DND-41 (cell line): ENCODE measurements at regions not wholly inside any gene's neighbourhood (a gene's known extent, or its start where the extent isn't known, plus 50 kb on each side); places are given as distances from the start of the nearest gene placed in this dataset.

Experiments
- ATAC-seq: fragments of 200-7000 bp; cut with Tn5 transposase; 3 replicates; pipeline ENCODE4 v1.9.1; 2021; ENCODE audit warnings: low read depth; ENCODE audit not compliant: insufficient read depth
- DNase-seq: peaks from one replicate; pipeline ENCODE4 v3.0.0-alpha.2; 2020
- H2AFZ ChIP-seq: 2 replicates; pipeline ENCODE4 v1.6.0; 2012; ENCODE audit warnings: low read depth, low read length
- H3K27ac ChIP-seq: 2 replicates; pipeline ENCODE4 v1.5.1; 2012; ENCODE audit warnings: low read length, inconsistent platforms
- H3K27me3 ChIP-seq: fragments of 200-600 bp; sonication (generic); 2 replicates; pipeline ENCODE4 v1.6.0; 2012; ENCODE audit warnings: low read length, mild to moderate bottlenecking, inconsistent platforms; ENCODE audit not compliant: insufficient read depth, poor library complexity
- H3K36me3 ChIP-seq: 2 replicates; pipeline ENCODE4 v1.5.1; 2012; ENCODE audit warnings: low read length, inconsistent platforms; ENCODE audit not compliant: insufficient read depth
- H3K4me1 ChIP-seq: 2 replicates; pipeline ENCODE4 v1.5.1; 2012; ENCODE audit warnings: mild to moderate bottlenecking, low read length; ENCODE audit not compliant: insufficient read depth
- H3K4me2 ChIP-seq: 2 replicates; pipeline ENCODE4 v1.6.0; 2012; ENCODE audit warnings: mild to moderate bottlenecking, moderate library complexity, low read length, inconsistent platforms; ENCODE audit not compliant: insufficient read depth
- H3K4me3 ChIP-seq, 2 experiments: fragments of 200-600 bp in 1 of 2; shearing (Covaris generic) in 1 of 2; 2 replicates each; pipeline ENCODE4 v1.5.1; 2012 to 2016; ENCODE audit warnings: inconsistent platforms in 2 of 2, low read length in 2 of 2, mild to moderate bottlenecking in 2 of 2, low read depth in 1 of 2, moderate library complexity in 1 of 2
- H3K79me2 ChIP-seq: 2 replicates; pipeline ENCODE4 v1.6.0; 2012; ENCODE audit warnings: low read length, inconsistent platforms; ENCODE audit not compliant: insufficient read depth
- H3K9ac ChIP-seq: 2 replicates; pipeline ENCODE4 v1.6.0; 2012; ENCODE audit warnings: low read depth, mild to moderate bottlenecking, inconsistent platforms, low read length, moderate library complexity
- H3K9me3 ChIP-seq: 2 replicates; pipeline ENCODE4 v1.5.1; 2012; ENCODE audit warnings: low read length, moderate library complexity, mild to moderate bottlenecking, inconsistent platforms; ENCODE audit not compliant: insufficient read depth, severe bottlenecking
- H4K20me1 ChIP-seq: 2 replicates; pipeline ENCODE4 v1.6.0; 2012; ENCODE audit warnings: low read length; ENCODE audit not compliant: insufficient read depth
- EZH2 ChIP-seq: IDR thresholded peaks from 3 replicates; pipeline ENCODE4 v1.6.1; 2012; ENCODE audit warnings: borderline replicate concordance, low read depth, mild to moderate bottlenecking, moderate library complexity, low read length, inconsistent platforms; ENCODE audit not compliant: severe bottlenecking
- TF ChIP-seq, protein P1 (sequence below): IDR thresholded peaks from 2 replicates; pipeline ENCODE4 v1.5.1; 2012; ENCODE audit warnings: borderline replicate concordance, low read length, moderate library complexity, mild to moderate bottlenecking; ENCODE audit not compliant: poor library complexity, severe bottlenecking; ENCODE audit errors: extremely low read depth

GRCh38 chrX:25389266-25389665 lies 373.5 kb upstream of the ARX start:
- ATAC-seq = no peak

DNA sequence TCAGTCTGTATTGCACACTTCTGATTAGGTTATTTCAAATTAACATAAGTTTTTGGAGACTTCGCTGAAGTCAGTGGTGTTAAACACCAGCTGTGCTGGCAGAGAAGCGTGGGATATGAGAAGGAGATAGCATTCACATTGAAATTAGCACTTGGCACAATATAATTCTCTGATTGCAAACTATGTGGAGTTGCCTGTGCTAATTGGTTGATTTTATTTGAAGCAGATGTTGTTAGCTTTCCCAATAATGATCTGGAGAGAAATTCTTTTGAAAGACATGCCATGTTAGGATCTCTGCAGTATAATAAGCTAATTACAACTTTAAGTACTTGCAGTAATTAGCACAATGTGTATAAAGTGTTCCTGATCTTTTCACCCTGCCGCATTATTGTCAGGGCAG lies 367.4 kb upstream of the ARX start:
- TF ChIP-seq, protein P1, sequence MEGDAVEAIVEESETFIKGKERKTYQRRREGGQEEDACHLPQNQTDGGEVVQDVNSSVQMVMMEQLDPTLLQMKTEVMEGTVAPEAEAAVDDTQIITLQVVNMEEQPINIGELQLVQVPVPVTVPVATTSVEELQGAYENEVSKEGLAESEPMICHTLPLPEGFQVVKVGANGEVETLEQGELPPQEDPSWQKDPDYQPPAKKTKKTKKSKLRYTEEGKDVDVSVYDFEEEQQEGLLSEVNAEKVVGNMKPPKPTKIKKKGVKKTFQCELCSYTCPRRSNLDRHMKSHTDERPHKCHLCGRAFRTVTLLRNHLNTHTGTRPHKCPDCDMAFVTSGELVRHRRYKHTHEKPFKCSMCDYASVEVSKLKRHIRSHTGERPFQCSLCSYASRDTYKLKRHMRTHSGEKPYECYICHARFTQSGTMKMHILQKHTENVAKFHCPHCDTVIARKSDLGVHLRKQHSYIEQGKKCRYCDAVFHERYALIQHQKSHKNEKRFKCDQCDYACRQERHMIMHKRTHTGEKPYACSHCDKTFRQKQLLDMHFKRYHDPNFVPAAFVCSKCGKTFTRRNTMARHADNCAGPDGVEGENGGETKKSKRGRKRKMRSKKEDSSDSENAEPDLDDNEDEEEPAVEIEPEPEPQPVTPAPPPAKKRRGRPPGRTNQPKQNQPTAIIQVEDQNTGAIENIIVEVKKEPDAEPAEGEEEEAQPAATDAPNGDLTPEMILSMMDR = no peak
- no peak for TF ChIP-seq EZH2
- no peak overlapping the region for H3K4me3 ChIP-seq
- no peaks in the 10 kb centered on the region for H3K79me2 ChIP-seq
- H2AFZ ChIP-seq = no peak overlapping the region
- no peak overlapping the region for H3K27ac ChIP-seq
- no peaks in the 10 kb centered on the region for H3K36me3 ChIP-seq
- DNase-seq (no peak), ATAC-seq (no peak)
- no peaks in the 10 kb centered on the region for H3K4me1 ChIP-seq
- H4K20me1 ChIP-seq = no peaks in the 10 kb centered on the region
- H3K9me3 ChIP-seq = no peaks in the 10 kb centered on the region
- no peaks in the 10 kb centered on the region for H3K27me3 ChIP-seq
- H3K9ac ChIP-seq = no peak overlapping the region
- H3K4me2 ChIP-seq = no peak overlapping the region

More at GRCh38 chrX:25389266-25389665, 373.5 kb upstream of the ARX start:
- no peaks in the 10 kb centered on the region for H4K20me1 ChIP-seq
- H3K27ac ChIP-seq = no peak overlapping the region
- DNase-seq = no peak
- no peaks in the 10 kb centered on the region for H3K79me2 ChIP-seq
- no peaks in the 10 kb centered on the region for H3K36me3 ChIP-seq
- no peak overlapping the region for H3K9ac ChIP-seq
- H3K4me3 ChIP-seq = no peak overlapping the region
- no peaks in the 10 kb centered on the region for H3K9me3 ChIP-seq
- no peaks in the 10 kb centered on the region for H3K4me1 ChIP-seq
- H3K27me3 ChIP-seq = no peaks in the 10 kb centered on the region
- no peak for TF ChIP-seq EZH2
- TF ChIP-seq, protein P1 = no peak
- no peak overlapping the region for H2AFZ ChIP-seq
- H3K4me2 ChIP-seq = no peak overlapping the region

DNA sequence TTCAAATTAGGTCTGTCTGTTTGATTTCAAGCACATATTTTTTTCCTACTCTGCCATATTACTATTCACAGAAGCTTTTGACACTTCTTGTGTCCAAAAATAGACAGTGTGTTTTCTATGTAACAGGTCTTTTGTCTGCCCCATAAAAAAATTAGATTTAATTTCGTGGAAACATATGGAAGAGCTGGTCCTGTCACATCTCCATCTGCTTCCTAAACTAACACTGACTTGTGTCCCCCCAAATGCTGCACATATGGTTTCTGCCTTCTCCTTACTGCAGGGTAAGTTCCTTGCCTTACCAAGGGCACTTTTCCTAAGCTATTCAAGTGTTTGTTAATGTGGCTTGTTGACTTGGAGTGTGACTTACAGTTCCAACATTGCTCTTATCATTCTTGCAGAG lies 340.7 kb upstream of the ARX start:
- no peak for DNase-seq
- H3K9ac ChIP-seq = no peak overlapping the region
- H3K9me3 ChIP-seq = no peaks in the 10 kb centered on the region
- no peaks in the 10 kb centered on the region for H3K79me2 ChIP-seq
- H3K4me2 ChIP-seq = no peak overlapping the region
- H3K36me3 ChIP-seq = no peaks in the 10 kb centered on the region
- no peak for ATAC-seq
- no peak for TF ChIP-seq EZH2
- TF ChIP-seq, protein P1 = no peak
- H3K4me1 ChIP-seq = no peaks in the 10 kb centered on the region
- no peak overlapping the region for H3K4me3 ChIP-seq
- H3K27me3 ChIP-seq = no peaks in the 10 kb centered on the region
- no peak overlapping the region for H3K27ac ChIP-seq
- H2AFZ ChIP-seq = no peak overlapping the region
- H4K20me1 ChIP-seq = no peaks in the 10 kb centered on the region
